GM18519 (cell line): ENCODE measurements at regions not wholly inside any gene's neighbourhood (a gene's known extent, or its start where the extent isn't known, plus 50 kb on each side); places are given as distances from the start of the nearest gene placed in this dataset.

Experiments
- ATAC-seq: cut with Tn5 transposase; IDR thresholded peaks from one replicate; pipeline ENCODE4 v1.9.1; 2021; ENCODE audit warnings: mild to moderate bottlenecking, moderate library complexity; ENCODE audit not compliant: unreplicated experiment, low FRiP score

GRCh38 chrX:51954592-51954991 lies 61.2 kb downstream of the MAGED1 start:
- no peak for ATAC-seq

GRCh38 chrX:51955200-51955599 lies 61.8 kb downstream of the MAGED1 start:
- peak; percentile 99 for ATAC-seq

GRCh38 chrX:51956441-51956840 lies 63.0 kb downstream of the MAGED1 start:
- ATAC-seq: no peak

- ATAC-seq: no peak
Observed at GRCh38 chrX:51975360-51975759, 81.9 kb downstream of the MAGED1 start.

- ATAC-seq: no peak
Observed at GRCh38 chrX:51975811-51976210, 82.4 kb downstream of the MAGED1 start.

GRCh38 chrX:51976503-51976902 lies 83.1 kb downstream of the MAGED1 start:
- no peak for ATAC-seq
